Calu3 (cell line): ENCODE measurements at regions not wholly inside any gene's neighbourhood (a gene's known extent, or its start where the extent isn't known, plus 50 kb on each side); places are given as distances from the start of the nearest gene placed in this dataset.
"Not testable (repeated sequence)": the region's sequence is repeated elsewhere in the genome, so short reads cannot be mapped to it uniquely, and the experiment has no call there.

Source experiments
- BruUV-seq: library from RNA; stranded (reverse); fragments of 400-500 nt; replicated peaks from 2 replicates; lab custom pipeline; 2021; lab: Mats Ljungman, UMichigan
- CTCF ChIA-PET: fragments of 300-600 bp; sonication (Branson Sonifier 250); formaldehyde crosslinking; loops from one replicate; lab custom pipeline; 2022; ENCODE audit warnings: antibody characterized with exemption; lab: Charles Lee
- DNase-seq: peaks from one replicate; pipeline ENCODE4 v3.0.0; 2022
- H3K27ac Mint-ChIP-seq: one replicate; pipeline ENCODE4 v1.8.0; 2022; ENCODE audit warnings: mixed read lengths; ENCODE audit not compliant: unreplicated experiment
- H3K27me3 Mint-ChIP-seq: one replicate; pipeline ENCODE4 v1.8.0; 2022; ENCODE audit warnings: mixed read lengths; ENCODE audit not compliant: unreplicated experiment
- H3K36me3 Mint-ChIP-seq: one replicate; pipeline ENCODE4 v1.8.0; 2022; ENCODE audit warnings: mild to moderate bottlenecking, moderate library complexity, mixed read lengths; ENCODE audit not compliant: insufficient read depth, unreplicated experiment
- H3K4me1 Mint-ChIP-seq: one replicate; pipeline ENCODE4 v1.8.0; 2022; ENCODE audit warnings: mild to moderate bottlenecking, low read depth, mixed read lengths; ENCODE audit not compliant: unreplicated experiment
- H3K4me3 Mint-ChIP-seq: one replicate; pipeline ENCODE4 v1.8.0; 2022; ENCODE audit warnings: mild to moderate bottlenecking, low read depth, moderate library complexity, mixed read lengths; ENCODE audit not compliant: unreplicated experiment
- H3K9me3 Mint-ChIP-seq: one replicate; pipeline ENCODE4 v1.8.0; 2022; ENCODE audit warnings: low read depth, mixed read lengths; ENCODE audit not compliant: unreplicated experiment
- intact Hi-C: fragments of 100-400 bp; cut with micrococcal nuclease; formaldehyde crosslinking; loops from one replicate; pipeline ENCODE4 v1.10.0; 2022; ENCODE audit not compliant: unreplicated experiment

- DNase-seq, H3K36me3 Mint-ChIP-seq, intact Hi-C loops, BruUV-seq, H3K4me3 Mint-ChIP-seq, H3K9me3 Mint-ChIP-seq, H3K27ac Mint-ChIP-seq, CTCF ChIA-PET, H3K4me1 Mint-ChIP-seq: not testable (repeated sequence)
- peaks cover 52% of the 10 kb centered on the region for H3K27me3 Mint-ChIP-seq
Measured at GRCh38 chr3:198137038-198137835, 177.2 kb downstream of the LMLN start.

GRCh38 chr3:198138205-198138604 is 178.2 kb downstream of the LMLN start:
- H3K27ac Mint-ChIP-seq, CTCF ChIA-PET, intact Hi-C loops, H3K4me3 Mint-ChIP-seq, H3K4me1 Mint-ChIP-seq, BruUV-seq, DNase-seq, H3K9me3 Mint-ChIP-seq, H3K36me3 Mint-ChIP-seq: not testable (repeated sequence)
- peaks cover 42% of the 10 kb centered on the region for H3K27me3 Mint-ChIP-seq

GRCh38 chr3:198139037-198139436 is 179.0 kb downstream of the LMLN start:
- DNase-seq, H3K4me3 Mint-ChIP-seq, CTCF ChIA-PET, H3K27ac Mint-ChIP-seq, intact Hi-C loops, H3K4me1 Mint-ChIP-seq, H3K36me3 Mint-ChIP-seq, H3K9me3 Mint-ChIP-seq, BruUV-seq: not testable (repeated sequence)
- peaks cover 39% of the 10 kb centered on the region for H3K27me3 Mint-ChIP-seq

GRCh38 chr3:198139513-198140167 is 179.6 kb downstream of the LMLN start:
- intact Hi-C loops, H3K9me3 Mint-ChIP-seq, BruUV-seq, H3K4me1 Mint-ChIP-seq, CTCF ChIA-PET, H3K27ac Mint-ChIP-seq, DNase-seq, H3K36me3 Mint-ChIP-seq, H3K4me3 Mint-ChIP-seq: not testable (repeated sequence)
- peaks cover 39% of the 10 kb centered on the region for H3K27me3 Mint-ChIP-seq

- H3K9me3 Mint-ChIP-seq, BruUV-seq, H3K27ac Mint-ChIP-seq, intact Hi-C loops, H3K4me1 Mint-ChIP-seq, H3K4me3 Mint-ChIP-seq, H3K36me3 Mint-ChIP-seq, DNase-seq: not testable (repeated sequence)
- CTCF ChIA-PET = interaction anchor here (0.6 kb wide), 1 partner anchor 254 kb away, joined by 3 read pairs; no protein-coding TSS in a partner anchor
- peaks cover 17% of the 10 kb centered on the region for H3K27me3 Mint-ChIP-seq
Measured at GRCh38 chr3:198143300-198144137, 183.5 kb downstream of the LMLN start.

- H3K4me1 Mint-ChIP-seq, intact Hi-C loops, H3K4me3 Mint-ChIP-seq, CTCF ChIA-PET, DNase-seq, H3K27ac Mint-ChIP-seq, BruUV-seq, H3K9me3 Mint-ChIP-seq, H3K27me3 Mint-ChIP-seq, H3K36me3 Mint-ChIP-seq: not testable (repeated sequence)
Measured at GRCh38 chr3:198145231-198145784, 185.3 kb downstream of the LMLN start.

GRCh38 chr3:198146070-198146469 is 186.1 kb downstream of the LMLN start:
- DNase-seq, H3K36me3 Mint-ChIP-seq, H3K9me3 Mint-ChIP-seq, H3K27ac Mint-ChIP-seq, H3K4me3 Mint-ChIP-seq, CTCF ChIA-PET, BruUV-seq, H3K27me3 Mint-ChIP-seq, H3K4me1 Mint-ChIP-seq, intact Hi-C loops: not testable (repeated sequence)

- DNase-seq, H3K27me3 Mint-ChIP-seq, H3K9me3 Mint-ChIP-seq, BruUV-seq, intact Hi-C loops, CTCF ChIA-PET, H3K36me3 Mint-ChIP-seq, H3K27ac Mint-ChIP-seq, H3K4me1 Mint-ChIP-seq, H3K4me3 Mint-ChIP-seq: not testable (repeated sequence)
Measured at GRCh38 chr3:198146559-198147164, 186.6 kb downstream of the LMLN start.

- H3K4me3 Mint-ChIP-seq, H3K9me3 Mint-ChIP-seq, H3K4me1 Mint-ChIP-seq, H3K27me3 Mint-ChIP-seq, CTCF ChIA-PET, intact Hi-C loops, H3K27ac Mint-ChIP-seq, BruUV-seq, DNase-seq, H3K36me3 Mint-ChIP-seq: not testable (repeated sequence)
Measured at GRCh38 chr3:198147213-198147612, 187.2 kb downstream of the LMLN start.
